ENCODE measurements at regions not wholly inside any gene's neighbourhood (a gene's known extent, or its start where the extent isn't known, plus 50 kb on each side); places are given as distances from the start of the nearest gene placed in this dataset.
A peak's percentile ranks its signal among the peaks of the same experiment; 100 is the strongest.

- H3K4me1 ChIP-seq (ENCODE audit: control insufficient read depth in 2 of 2, insufficient read depth in 1 of 2, low read depth in 1 of 2, low read length in 2 of 2) = peaks cover 8 to 15% of the 10 kb centered on the region in 2 donors
- H2BK12ac ChIP-seq (ENCODE audit: low read length) = no peak overlapping the region
- H2BK15ac ChIP-seq (ENCODE audit: low read length) = no peak overlapping the region
- no peak for DNase-seq (ENCODE audit: low spot score)
- H3K23ac ChIP-seq (ENCODE audit: low read depth, low read length, poor library complexity) = no peak overlapping the region
- H2AK5ac ChIP-seq (ENCODE audit: low read depth, low read length) = no peak overlapping the region
- H3K9ac ChIP-seq (ENCODE audit: low read depth, low read length, poor library complexity) = no peak overlapping the region
- no peak overlapping the region for H3K4me2 ChIP-seq (ENCODE audit: insufficient read depth, low read length, poor library complexity, severe bottlenecking)
- no peaks in the 10 kb centered on the region for H3K27me3 ChIP-seq (ENCODE audit: control insufficient read depth in 3 of 3, insufficient read depth in 3 of 3, low read depth in 1 of 3, low read length in 3 of 3)
- no peak overlapping the region for H4K91ac ChIP-seq (ENCODE audit: low read depth, low read length, poor library complexity)
- H3K14ac ChIP-seq (ENCODE audit: low read length) = no peak overlapping the region
- H2BK5ac ChIP-seq (ENCODE audit: low read length) = no peak overlapping the region
- WGBS, 2 donors (ENCODE audit: extremely low coverage in 2 of 2, insufficient read length in 2 of 2, insufficient replicate concordance in 1 of 2) = no CpG with 5 or more reads among the region's 11 CpGs
- H3K36me3 ChIP-seq (replicated peaks in 1 of 2; ENCODE audit: control insufficient read depth in 2 of 2, insufficient read depth in 2 of 2, low read length in 2 of 2) = no peaks in the 10 kb centered on the region
- no peak overlapping the region for H4K8ac ChIP-seq (ENCODE audit: low read depth, low read length)
- H3K18ac ChIP-seq (ENCODE audit: low read length) = no peak overlapping the region
- H3K4ac ChIP-seq (ENCODE audit: low read length) = no peak overlapping the region
- no peak overlapping the region for H3K27ac ChIP-seq (replicated peaks; ENCODE audit: low read length)
- peak overlapping the region; percentile 65 for H2AFZ ChIP-seq (ENCODE audit: low read length)
- H3K4me3 ChIP-seq (ENCODE audit: low read length in 2 of 2) = no peak overlapping the region
- no peak overlapping the region for H2BK120ac ChIP-seq (ENCODE audit: low read depth, low read length)
- H3K79me1 ChIP-seq (ENCODE audit: low read depth, low read length) = no peaks in the 10 kb centered on the region
- no peaks in the 10 kb centered on the region for H3K9me3 ChIP-seq (replicated peaks in 1 of 2; ENCODE audit: control insufficient read depth in 2 of 2, insufficient read depth in 1 of 2, low read depth in 1 of 2, low read length in 2 of 2)
Measured at GRCh38 chr21:17673261-17674020, 60.7 kb upstream of the BTG3 start.

GRCh38 chr21:17671733-17672132 lies 59.0 kb upstream of the BTG3 start:
- Histone ChIP-seq H2BK120ac (ENCODE audit: low read depth, low read length) (no peak overlapping the region), H3K4ac (ENCODE audit: low read length) (no peak overlapping the region), H3K36me3 (replicated peaks in 1 of 2; ENCODE audit: control insufficient read depth in 2 of 2, insufficient read depth in 2 of 2, low read length in 2 of 2) (no peaks in the 10 kb centered on the region), H3K4me2 (ENCODE audit: insufficient read depth, low read length, poor library complexity, severe bottlenecking) (no peak overlapping the region), H3K18ac (ENCODE audit: low read length) (no peak overlapping the region), H3K23ac (ENCODE audit: low read depth, low read length, poor library complexity) (no peak overlapping the region), H3K27ac (replicated peaks; ENCODE audit: low read length) (no peak overlapping the region), H2AK5ac (ENCODE audit: low read depth, low read length) (no peak overlapping the region), H3K27me3 (ENCODE audit: control insufficient read depth in 3 of 3, insufficient read depth in 3 of 3, low read depth in 1 of 3, low read length in 3 of 3) (no peaks in the 10 kb centered on the region), H2BK15ac (ENCODE audit: low read length) (no peak overlapping the region), H3K14ac (ENCODE audit: low read length) (no peak overlapping the region), H2BK12ac (ENCODE audit: low read length) (no peak overlapping the region), H3K4me1 (ENCODE audit: control insufficient read depth in 2 of 2, insufficient read depth in 1 of 2, low read depth in 1 of 2, low read length in 2 of 2) (peaks cover 8 to 15% of the 10 kb centered on the region in 2 donors), H3K9ac (ENCODE audit: low read depth, low read length, poor library complexity) (no peak overlapping the region), H2BK5ac (ENCODE audit: low read length) (no peak overlapping the region), H3K9me3 (replicated peaks in 1 of 2; ENCODE audit: control insufficient read depth in 2 of 2, insufficient read depth in 1 of 2, low read depth in 1 of 2, low read length in 2 of 2) (peaks cover 0 to 3% of the 10 kb centered on the region in 2 donors), H4K91ac (ENCODE audit: low read depth, low read length, poor library complexity) (no peak overlapping the region), H3K79me1 (ENCODE audit: low read depth, low read length) (no peaks in the 10 kb centered on the region), H2AFZ (ENCODE audit: low read length) (no peak overlapping the region), H3K4me3 (ENCODE audit: low read length in 2 of 2) (no peak overlapping the region), H4K8ac (ENCODE audit: low read depth, low read length) (no peak overlapping the region)
- no peak for DNase-seq (ENCODE audit: low spot score)
- no CpG with 5 or more reads among the region's 4 CpGs for WGBS, 2 donors (ENCODE audit: extremely low coverage in 2 of 2, insufficient read length in 2 of 2, insufficient replicate concordance in 1 of 2)

- no peak overlapping the region for H2BK5ac ChIP-seq (ENCODE audit: low read length)
- no peak overlapping the region for H4K8ac ChIP-seq (ENCODE audit: low read depth, low read length)
- H3K79me1 ChIP-seq (ENCODE audit: low read depth, low read length) = no peaks in the 10 kb centered on the region
- no peak overlapping the region for H2AK5ac ChIP-seq (ENCODE audit: low read depth, low read length)
- no peak overlapping the region for H3K18ac ChIP-seq (ENCODE audit: low read length)
- H3K36me3 ChIP-seq (replicated peaks in 1 of 2; ENCODE audit: control insufficient read depth in 2 of 2, insufficient read depth in 2 of 2, low read length in 2 of 2) = no peaks in the 10 kb centered on the region
- H2AFZ ChIP-seq (ENCODE audit: low read length) = no peak overlapping the region
- H3K9me3 ChIP-seq (replicated peaks in 1 of 2; ENCODE audit: control insufficient read depth in 2 of 2, insufficient read depth in 1 of 2, low read depth in 1 of 2, low read length in 2 of 2) = peaks cover 0 to 3% of the 10 kb centered on the region in 2 donors
- no peak overlapping the region for H3K9ac ChIP-seq (ENCODE audit: low read depth, low read length, poor library complexity)
- H2BK15ac ChIP-seq (ENCODE audit: low read length) = no peak overlapping the region
- no peak overlapping the region for H2BK120ac ChIP-seq (ENCODE audit: low read depth, low read length)
- H3K4me1 ChIP-seq (ENCODE audit: control insufficient read depth in 2 of 2, insufficient read depth in 1 of 2, low read depth in 1 of 2, low read length in 2 of 2) = peaks cover 7 to 8% of the 10 kb centered on the region in 2 donors
- no peak overlapping the region for H3K27ac ChIP-seq (replicated peaks; ENCODE audit: low read length)
- H3K4me2 ChIP-seq (ENCODE audit: insufficient read depth, low read length, poor library complexity, severe bottlenecking) = no peak overlapping the region
- no peak overlapping the region for H3K14ac ChIP-seq (ENCODE audit: low read length)
- no peak overlapping the region for H2BK12ac ChIP-seq (ENCODE audit: low read length)
- no peak overlapping the region for H3K4ac ChIP-seq (ENCODE audit: low read length)
- H3K27me3 ChIP-seq (ENCODE audit: control insufficient read depth in 3 of 3, insufficient read depth in 3 of 3, low read depth in 1 of 3, low read length in 3 of 3) = no peaks in the 10 kb centered on the region
- WGBS, 2 donors (ENCODE audit: extremely low coverage in 2 of 2, insufficient read length in 2 of 2, insufficient replicate concordance in 1 of 2) = no CpG with 5 or more reads among the region's 5 CpGs
- H4K91ac ChIP-seq (ENCODE audit: low read depth, low read length, poor library complexity) = no peak overlapping the region
- H3K23ac ChIP-seq (ENCODE audit: low read depth, low read length, poor library complexity) = no peak overlapping the region
- H3K4me3 ChIP-seq (ENCODE audit: low read length in 2 of 2) = no peak overlapping the region
- DNase-seq (ENCODE audit: low spot score) = no peak
Measured at GRCh38 chr21:17668479-17669140, 55.9 kb upstream of the BTG3 start.

GRCh38 chr21:17667256-17667655 lies 54.6 kb upstream of the BTG3 start:
- no peak overlapping the region for H3K9ac ChIP-seq (ENCODE audit: low read depth, low read length, poor library complexity)
- H2AK5ac ChIP-seq (ENCODE audit: low read depth, low read length) = no peak overlapping the region
- no CpG with 5 or more reads among the region's 5 CpGs for WGBS, 2 donors (ENCODE audit: extremely low coverage in 2 of 2, insufficient read length in 2 of 2, insufficient replicate concordance in 1 of 2)
- no peak overlapping the region for H4K8ac ChIP-seq (ENCODE audit: low read depth, low read length)
- H3K79me1 ChIP-seq (ENCODE audit: low read depth, low read length) = no peaks in the 10 kb centered on the region
- no peaks in the 10 kb centered on the region for H3K36me3 ChIP-seq (replicated peaks in 1 of 2; ENCODE audit: control insufficient read depth in 2 of 2, insufficient read depth in 2 of 2, low read length in 2 of 2)
- H3K4ac ChIP-seq (ENCODE audit: low read length) = no peak overlapping the region
- no peak overlapping the region for H2BK120ac ChIP-seq (ENCODE audit: low read depth, low read length)
- H3K23ac ChIP-seq (ENCODE audit: low read depth, low read length, poor library complexity) = no peak overlapping the region
- DNase-seq (ENCODE audit: low spot score) = no peak
- H3K27me3 ChIP-seq (ENCODE audit: control insufficient read depth in 3 of 3, insufficient read depth in 3 of 3, low read depth in 1 of 3, low read length in 3 of 3) = no peaks in the 10 kb centered on the region
- H2AFZ ChIP-seq (ENCODE audit: low read length) = peak overlapping the region; percentile 72
- peaks cover 0 to 3% of the 10 kb centered on the region in 2 donors for H3K9me3 ChIP-seq (replicated peaks in 1 of 2; ENCODE audit: control insufficient read depth in 2 of 2, insufficient read depth in 1 of 2, low read depth in 1 of 2, low read length in 2 of 2)
- H2BK15ac ChIP-seq (ENCODE audit: low read length) = no peak overlapping the region
- H3K4me1 ChIP-seq (ENCODE audit: control insufficient read depth in 2 of 2, insufficient read depth in 1 of 2, low read depth in 1 of 2, low read length in 2 of 2) = peaks cover 4 to 5% of the 10 kb centered on the region in 2 donors
- H3K4me2 ChIP-seq (ENCODE audit: insufficient read depth, low read length, poor library complexity, severe bottlenecking) = no peak overlapping the region
- no peak overlapping the region for H2BK5ac ChIP-seq (ENCODE audit: low read length)
- H3K4me3 ChIP-seq (ENCODE audit: low read length in 2 of 2) = no peak overlapping the region
- H3K27ac ChIP-seq (replicated peaks; ENCODE audit: low read length) = no peak overlapping the region
- no peak overlapping the region for H2BK12ac ChIP-seq (ENCODE audit: low read length)
- H4K91ac ChIP-seq (ENCODE audit: low read depth, low read length, poor library complexity) = no peak overlapping the region
- no peak overlapping the region for H3K18ac ChIP-seq (ENCODE audit: low read length)
- no peak overlapping the region for H3K14ac ChIP-seq (ENCODE audit: low read length)

All from neuronal stem cell (in vitro differentiated cells).